GM23338 (cell line): ENCODE measurements at regions not wholly inside any gene's neighbourhood (a gene's known extent, or its start where the extent isn't known, plus 50 kb on each side); places are given as distances from the start of the nearest gene placed in this dataset.
A peak's percentile ranks its signal among the peaks of the same experiment; 100 is the strongest.

Experiments used
- ATAC-seq: fragments of 200-7000 bp; cut with Tn5 transposase; 3 replicates; pipeline ENCODE4 v1.9.1; 2020
- DNase-seq: peaks from one replicate; pipeline ENCODE4 v3.0.0-alpha.2; 2015; ENCODE audit warnings: low spot score
- H2AFZ ChIP-seq: fragments of 200-600 bp; sonication (generic); 2 replicates; pipeline ENCODE4 v1.8.0; 2016; ENCODE audit warnings: antibody characterized with exemption, mild to moderate bottlenecking, moderate library complexity
- H3F3A ChIP-seq: fragments of 200-600 bp; sonication (generic); replicated peaks from 2 replicates; pipeline ENCODE4 v1.8.0; 2017; ENCODE audit warnings: antibody characterized with exemption, mixed run types, low read depth
- H3K27ac ChIP-seq: fragments of 200-600 bp; sonication (generic); 2 replicates; pipeline ENCODE4 v1.6.1; 2016; ENCODE audit warnings: low read depth
- H3K27me3 ChIP-seq: fragments of 200-600 bp; sonication (generic); 2 replicates; pipeline ENCODE4 v1.8.0; 2016; ENCODE audit warnings: mild to moderate bottlenecking, mixed run types, moderate library complexity; ENCODE audit not compliant: insufficient read depth
- H3K36me3 ChIP-seq: fragments of 200-600 bp; sonication (generic); 2 replicates; pipeline ENCODE4 v1.8.0; 2016; ENCODE audit warnings: mild to moderate bottlenecking; ENCODE audit not compliant: insufficient read depth
- H3K4me1 ChIP-seq: fragments of 200-600 bp; sonication (generic); 2 replicates; pipeline ENCODE4 v1.8.0; 2016; ENCODE audit warnings: mild to moderate bottlenecking, moderate library complexity; ENCODE audit not compliant: insufficient read depth
- H3K4me2 ChIP-seq: fragments of 200-600 bp; sonication (generic); 2 replicates; pipeline ENCODE4 v1.7.1; 2017; ENCODE audit warnings: mixed run types
- H3K4me3 ChIP-seq: fragments of 200-600 bp; sonication (generic); 2 replicates; pipeline ENCODE4 v1.6.1; 2016; ENCODE audit warnings: mixed run types
- H3K79me2 ChIP-seq: fragments of 200-600 bp; sonication (generic); replicated peaks from 2 replicates; pipeline ENCODE4 v1.8.0; 2017; ENCODE audit warnings: mild to moderate bottlenecking; ENCODE audit not compliant: insufficient read depth
- H3K9me2 ChIP-seq: fragments of 200-600 bp; sonication (generic); 2 replicates; pipeline ENCODE4 v1.8.0; 2017; ENCODE audit not compliant: insufficient read depth
- H4K20me1 ChIP-seq: fragments of 200-600 bp; sonication (generic); replicated peaks from 2 replicates; pipeline ENCODE4 v1.8.0; 2017; ENCODE audit warnings: mild to moderate bottlenecking; ENCODE audit not compliant: insufficient read depth
- H3K27ac Mint-ChIP-seq: 2 replicates; pipeline ENCODE4 v1.8.0; 2020; ENCODE audit warnings: inconsistent platforms, mild to moderate bottlenecking, moderate library complexity, mixed read lengths
- H3K27me3 Mint-ChIP-seq: 3 replicates; pipeline ENCODE4 v1.8.0; 2022; ENCODE audit warnings: low read depth, mild to moderate bottlenecking, moderate library complexity, mixed read lengths, inconsistent platforms; ENCODE audit not compliant: insufficient read depth, poor library complexity
- H3K36me3 Mint-ChIP-seq: 3 replicates; pipeline ENCODE4 v1.8.0; 2021; ENCODE audit warnings: low read depth, mild to moderate bottlenecking, inconsistent platforms, moderate library complexity, mixed read lengths
- H3K4me1 Mint-ChIP-seq: 3 replicates; pipeline ENCODE4 v1.8.0; 2020; ENCODE audit warnings: mild to moderate bottlenecking, inconsistent platforms, mixed read lengths
- H3K4me3 Mint-ChIP-seq: 3 replicates; pipeline ENCODE4 v1.8.0; 2021; ENCODE audit warnings: moderate library complexity, mild to moderate bottlenecking, inconsistent platforms, mixed read lengths
- H3K9me3 Mint-ChIP-seq: 3 replicates; pipeline ENCODE4 v1.8.0; 2020; ENCODE audit warnings: moderate library complexity, mild to moderate bottlenecking, inconsistent platforms, mixed read lengths
- CREB1 ChIP-seq: fragments of 250-450 bp; sonication (Bioruptor Pico); IDR thresholded peaks from 2 replicates; pipeline ENCODE4 v1.5.0; 2020; ENCODE audit warnings: low read depth, mild to moderate bottlenecking, moderate library complexity
- EZH2 ChIP-seq: fragments of 200-600 bp; sonication (generic); IDR thresholded peaks from one replicate; pipeline ENCODE4 v1.8.0; 2017; ENCODE audit warnings: antibody characterized with exemption, mild to moderate bottlenecking, low read depth; ENCODE audit not compliant: unreplicated experiment
- EZH2phosphoT487 ChIP-seq: fragments of 200-600 bp; sonication (generic); IDR thresholded peaks from one replicate; pipeline ENCODE4 v1.8.1; 2018; ENCODE audit warnings: antibody characterized with exemption; ENCODE audit not compliant: unreplicated experiment
- JUNB ChIP-seq: IDR thresholded peaks from one replicate; pipeline ENCODE4 v1.6.1; 2016; ENCODE audit warnings: antibody characterized with exemption; ENCODE audit not compliant: unreplicated experiment
- NANOG ChIP-seq: IDR thresholded peaks from 2 replicates; pipeline ENCODE4 v1.6.1; 2016; ENCODE audit warnings: antibody characterized with exemption, borderline replicate concordance
- POLR2AphosphoS5 ChIP-seq: IDR thresholded peaks from 2 replicates; pipeline ENCODE4 v1.6.1; 2016; ENCODE audit warnings: antibody characterized with exemption, low read depth
- REST ChIP-seq: IDR thresholded peaks from one replicate; pipeline ENCODE4 v1.6.1; 2018; ENCODE audit warnings: antibody characterized with exemption; ENCODE audit not compliant: unreplicated experiment
- STAT1 ChIP-seq: IDR thresholded peaks from one replicate; pipeline ENCODE4 v1.6.1; 2016; ENCODE audit warnings: antibody characterized with exemption; ENCODE audit not compliant: unreplicated experiment
- ZNF114 ChIP-seq: fragments of 250-450 bp; sonication (Bioruptor Pico); IDR thresholded peaks from 2 replicates; pipeline ENCODE4 v1.5.0; 2020; ENCODE audit warnings: mild to moderate bottlenecking, moderate library complexity
- ZNF331 ChIP-seq: fragments of 250-450 bp; sonication (Bioruptor Pico); IDR thresholded peaks from 2 replicates; pipeline ENCODE4 v1.5.0; 2020; ENCODE audit warnings: low read depth, mild to moderate bottlenecking, moderate library complexity
- TF ChIP-seq, protein P1 (sequence below): fragments of 250-450 bp; sonication (Bioruptor Pico); IDR thresholded peaks from 2 replicates; pipeline ENCODE4 v1.5.0; 2020; ENCODE audit warnings: mild to moderate bottlenecking, moderate library complexity
- TF ChIP-seq, protein P2 (sequence below), 2 experiments: fragments of 200-600 bp in 1 of 2; sonication (generic) in 1 of 2; conservative IDR thresholded peaks; 2 replicates each; pipeline versions ENCODE4 v1.5.1 to v1.6.1; 2016 to 2017; ENCODE audit warnings: antibody characterized with exemption in 2 of 2, low read depth in 2 of 2, mild to moderate bottlenecking in 2 of 2, moderate library complexity in 1 of 2
- TF ChIP-seq, protein P3 (sequence below): IDR thresholded peaks from 2 replicates; pipeline ENCODE4 v1.6.1; 2016; ENCODE audit warnings: antibody characterized with exemption

- Histone ChIP-seq H3K4me1 (no peaks in the 10 kb centered on the region), H3K9me2 (no peaks in the 10 kb centered on the region), H2AFZ (no peak overlapping the region), H3K27me3 (no peaks in the 10 kb centered on the region), H3K4me2 (no peak overlapping the region), H3F3A (no peaks in the 10 kb centered on the region), H3K4me3 (no peak overlapping the region), H4K20me1 (no peaks in the 10 kb centered on the region), H3K79me2 (no peaks in the 10 kb centered on the region), H3K36me3 (no peaks in the 10 kb centered on the region), H3K27ac (no peak overlapping the region)
- H3K27me3 Mint-ChIP-seq, result peaks cover 3% of the 10 kb centered on the region
- TF ChIP-seq NANOG (no peak), ZNF331 (CRISPR knock-in tag) (no peak), REST (no peak), EZH2phosphoT487 (no peak), ZNF114 (CRISPR knock-in tag) (no peak), EZH2 (no peak), STAT1 (no peak), JUNB (no peak), POLR2AphosphoS5 (no peak), CREB1 (CRISPR knock-in tag) (no peak)
- TF ChIP-seq, protein P1, sequence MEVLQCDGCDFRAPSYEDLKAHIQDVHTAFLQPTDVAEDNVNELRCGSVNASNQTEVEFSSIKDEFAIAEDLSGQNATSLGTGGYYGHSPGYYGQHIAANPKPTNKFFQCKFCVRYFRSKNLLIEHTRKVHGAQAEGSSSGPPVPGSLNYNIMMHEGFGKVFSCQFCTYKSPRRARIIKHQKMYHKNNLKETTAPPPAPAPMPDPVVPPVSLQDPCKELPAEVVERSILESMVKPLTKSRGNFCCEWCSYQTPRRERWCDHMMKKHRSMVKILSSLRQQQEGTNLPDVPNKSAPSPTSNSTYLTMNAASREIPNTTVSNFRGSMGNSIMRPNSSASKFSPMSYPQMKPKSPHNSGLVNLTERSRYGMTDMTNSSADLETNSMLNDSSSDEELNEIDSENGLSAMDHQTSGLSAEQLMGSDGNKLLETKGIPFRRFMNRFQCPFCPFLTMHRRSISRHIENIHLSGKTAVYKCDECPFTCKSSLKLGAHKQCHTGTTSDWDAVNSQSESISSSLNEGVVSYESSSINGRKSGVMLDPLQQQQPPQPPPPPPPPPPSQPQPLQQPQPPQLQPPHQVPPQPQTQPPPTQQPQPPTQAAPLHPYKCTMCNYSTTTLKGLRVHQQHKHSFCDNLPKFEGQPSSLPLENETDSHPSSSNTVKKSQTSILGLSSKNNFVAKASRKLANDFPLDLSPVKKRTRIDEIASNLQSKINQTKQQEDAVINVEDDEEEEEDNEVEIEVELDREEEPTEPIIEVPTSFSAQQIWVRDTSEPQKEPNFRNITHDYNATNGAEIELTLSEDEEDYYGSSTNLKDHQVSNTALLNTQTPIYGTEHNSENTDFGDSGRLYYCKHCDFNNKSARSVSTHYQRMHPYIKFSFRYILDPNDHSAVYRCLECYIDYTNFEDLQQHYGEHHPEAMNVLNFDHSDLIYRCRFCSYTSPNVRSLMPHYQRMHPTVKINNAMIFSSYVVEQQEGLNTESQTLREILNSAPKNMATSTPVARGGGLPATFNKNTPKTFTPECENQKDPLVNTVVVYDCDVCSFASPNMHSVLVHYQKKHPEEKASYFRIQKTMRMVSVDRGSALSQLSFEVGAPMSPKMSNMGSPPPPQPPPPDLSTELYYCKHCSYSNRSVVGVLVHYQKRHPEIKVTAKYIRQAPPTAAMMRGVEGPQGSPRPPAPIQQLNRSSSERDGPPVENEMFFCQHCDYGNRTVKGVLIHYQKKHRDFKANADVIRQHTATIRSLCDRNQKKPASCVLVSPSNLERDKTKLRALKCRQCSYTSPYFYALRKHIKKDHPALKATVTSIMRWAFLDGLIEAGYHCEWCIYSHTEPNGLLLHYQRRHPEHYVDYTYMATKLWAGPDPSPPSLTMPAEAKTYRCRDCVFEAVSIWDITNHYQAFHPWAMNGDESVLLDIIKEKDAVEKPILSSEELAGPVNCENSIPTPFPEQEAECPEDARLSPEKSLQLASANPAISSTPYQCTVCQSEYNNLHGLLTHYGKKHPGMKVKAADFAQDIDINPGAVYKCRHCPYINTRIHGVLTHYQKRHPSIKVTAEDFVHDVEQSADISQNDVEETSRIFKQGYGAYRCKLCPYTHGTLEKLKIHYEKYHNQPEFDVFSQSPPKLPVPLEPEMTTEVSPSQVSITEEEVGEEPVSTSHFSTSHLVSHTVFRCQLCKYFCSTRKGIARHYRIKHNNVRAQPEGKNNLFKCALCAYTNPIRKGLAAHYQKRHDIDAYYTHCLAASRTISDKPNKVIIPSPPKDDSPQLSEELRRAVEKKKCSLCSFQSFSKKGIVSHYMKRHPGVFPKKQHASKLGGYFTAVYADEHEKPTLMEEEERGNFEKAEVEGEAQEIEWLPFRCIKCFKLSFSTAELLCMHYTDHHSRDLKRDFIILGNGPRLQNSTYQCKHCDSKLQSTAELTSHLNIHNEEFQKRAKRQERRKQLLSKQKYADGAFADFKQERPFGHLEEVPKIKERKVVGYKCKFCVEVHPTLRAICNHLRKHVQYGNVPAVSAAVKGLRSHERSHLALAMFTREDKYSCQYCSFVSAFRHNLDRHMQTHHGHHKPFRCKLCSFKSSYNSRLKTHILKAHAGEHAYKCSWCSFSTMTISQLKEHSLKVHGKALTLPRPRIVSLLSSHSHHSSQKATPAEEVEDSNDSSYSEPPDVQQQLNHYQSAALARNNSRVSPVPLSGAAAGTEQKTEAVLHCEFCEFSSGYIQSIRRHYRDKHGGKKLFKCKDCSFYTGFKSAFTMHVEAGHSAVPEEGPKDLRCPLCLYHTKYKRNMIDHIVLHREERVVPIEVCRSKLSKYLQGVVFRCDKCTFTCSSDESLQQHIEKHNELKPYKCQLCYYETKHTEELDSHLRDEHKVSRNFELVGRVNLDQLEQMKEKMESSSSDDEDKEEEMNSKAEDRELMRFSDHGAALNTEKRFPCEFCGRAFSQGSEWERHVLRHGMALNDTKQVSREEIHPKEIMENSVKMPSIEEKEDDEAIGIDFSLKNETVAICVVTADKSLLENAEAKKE (CRISPR knock-in tag), result no peak
- TF ChIP-seq, protein P2, sequence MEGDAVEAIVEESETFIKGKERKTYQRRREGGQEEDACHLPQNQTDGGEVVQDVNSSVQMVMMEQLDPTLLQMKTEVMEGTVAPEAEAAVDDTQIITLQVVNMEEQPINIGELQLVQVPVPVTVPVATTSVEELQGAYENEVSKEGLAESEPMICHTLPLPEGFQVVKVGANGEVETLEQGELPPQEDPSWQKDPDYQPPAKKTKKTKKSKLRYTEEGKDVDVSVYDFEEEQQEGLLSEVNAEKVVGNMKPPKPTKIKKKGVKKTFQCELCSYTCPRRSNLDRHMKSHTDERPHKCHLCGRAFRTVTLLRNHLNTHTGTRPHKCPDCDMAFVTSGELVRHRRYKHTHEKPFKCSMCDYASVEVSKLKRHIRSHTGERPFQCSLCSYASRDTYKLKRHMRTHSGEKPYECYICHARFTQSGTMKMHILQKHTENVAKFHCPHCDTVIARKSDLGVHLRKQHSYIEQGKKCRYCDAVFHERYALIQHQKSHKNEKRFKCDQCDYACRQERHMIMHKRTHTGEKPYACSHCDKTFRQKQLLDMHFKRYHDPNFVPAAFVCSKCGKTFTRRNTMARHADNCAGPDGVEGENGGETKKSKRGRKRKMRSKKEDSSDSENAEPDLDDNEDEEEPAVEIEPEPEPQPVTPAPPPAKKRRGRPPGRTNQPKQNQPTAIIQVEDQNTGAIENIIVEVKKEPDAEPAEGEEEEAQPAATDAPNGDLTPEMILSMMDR (conservative IDR thresholded peaks at IDR 0.05; ENCODE audit: low read depth in 2 of 2), result no peak
- TF ChIP-seq, protein P3, sequence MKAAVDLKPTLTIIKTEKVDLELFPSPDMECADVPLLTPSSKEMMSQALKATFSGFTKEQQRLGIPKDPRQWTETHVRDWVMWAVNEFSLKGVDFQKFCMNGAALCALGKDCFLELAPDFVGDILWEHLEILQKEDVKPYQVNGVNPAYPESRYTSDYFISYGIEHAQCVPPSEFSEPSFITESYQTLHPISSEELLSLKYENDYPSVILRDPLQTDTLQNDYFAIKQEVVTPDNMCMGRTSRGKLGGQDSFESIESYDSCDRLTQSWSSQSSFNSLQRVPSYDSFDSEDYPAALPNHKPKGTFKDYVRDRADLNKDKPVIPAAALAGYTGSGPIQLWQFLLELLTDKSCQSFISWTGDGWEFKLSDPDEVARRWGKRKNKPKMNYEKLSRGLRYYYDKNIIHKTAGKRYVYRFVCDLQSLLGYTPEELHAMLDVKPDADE, result no peak
- peaks cover 6% of the 10 kb centered on the region; the same call in 1 of the 3 replicates for H3K36me3 Mint-ChIP-seq
- ATAC-seq (no peak), DNase-seq (no peak)
- no peak overlapping the region for H3K4me3 Mint-ChIP-seq
- H3K4me1 Mint-ChIP-seq, result peaks cover 12% of the 10 kb centered on the region
- peaks cover 21% of the 10 kb centered on the region; the same call in 2 of the 3 replicates for H3K9me3 Mint-ChIP-seq
- H3K27ac Mint-ChIP-seq, result peak overlapping the region; percentile 6; the same call in 1 of the 2 replicates
Measured at GRCh38 chr22:44422746-44423380, 75.2 kb downstream of the RTL6 start.
